ENCODE measurements at regions not wholly inside any gene's neighbourhood (a gene's known extent, or its start where the extent isn't known, plus 50 kb on each side); places are given as distances from the start of the nearest gene placed in this dataset.

GRCh38 chr20:11086970-11087369 lies 413.2 kb upstream of the JAG1 start:
- Histone ChIP-seq H3K9ac (ENCODE audit: low read depth, low read length) (no peak overlapping the region), H3K27ac (ENCODE audit: low read length) (no peak overlapping the region), H3K4me3 (ENCODE audit: low read length) (no peak overlapping the region), H3K9me3 (ENCODE audit: insufficient read depth, low read depth, low read length) (no peaks in the 10 kb centered on the region), H3K27me3 (ENCODE audit: insufficient read depth, low read length) (no peaks in the 10 kb centered on the region), H3K4me1 (ENCODE audit: insufficient read depth, low read length) (no peaks in the 10 kb centered on the region), H3K36me3 (ENCODE audit: insufficient read depth, low read depth, low read length) (no peaks in the 10 kb centered on the region)

GRCh38 chr20:11090751-11091150 lies 417.0 kb upstream of the JAG1 start:
- no peaks in the 10 kb centered on the region for H3K4me1 ChIP-seq (ENCODE audit: insufficient read depth, low read length)
- no peaks in the 10 kb centered on the region for H3K27me3 ChIP-seq (ENCODE audit: insufficient read depth, low read length)

GRCh38 chr20:11091511-11091910 lies 417.7 kb upstream of the JAG1 start:
- H3K36me3 ChIP-seq (ENCODE audit: insufficient read depth, low read depth, low read length), result no peaks in the 10 kb centered on the region
- H3K27ac ChIP-seq (ENCODE audit: low read length), result no peak overlapping the region
- H3K9me3 ChIP-seq (ENCODE audit: insufficient read depth, low read depth, low read length), result no peaks in the 10 kb centered on the region
- no peak overlapping the region for H3K4me3 ChIP-seq (ENCODE audit: low read length)
- no peak overlapping the region for H3K9ac ChIP-seq (ENCODE audit: low read depth, low read length)
- no peaks in the 10 kb centered on the region for H3K27me3 ChIP-seq (ENCODE audit: insufficient read depth, low read length)
- no peaks in the 10 kb centered on the region for H3K4me1 ChIP-seq (ENCODE audit: insufficient read depth, low read length)

More at GRCh38 chr20:11090751-11091150, 417.0 kb upstream of the JAG1 start:
- no peak overlapping the region for H3K4me3 ChIP-seq (ENCODE audit: low read length)
- no peaks in the 10 kb centered on the region for H3K9me3 ChIP-seq (ENCODE audit: insufficient read depth, low read depth, low read length)
- H3K27ac ChIP-seq (ENCODE audit: low read length), result no peak overlapping the region
- H3K36me3 ChIP-seq (ENCODE audit: insufficient read depth, low read depth, low read length), result no peaks in the 10 kb centered on the region
- no peak overlapping the region for H3K9ac ChIP-seq (ENCODE audit: low read depth, low read length)

- no peaks in the 10 kb centered on the region for H3K4me1 ChIP-seq (ENCODE audit: insufficient read depth, low read length)
- no peak overlapping the region for H3K27ac ChIP-seq (ENCODE audit: low read length)
- H3K4me3 ChIP-seq (ENCODE audit: low read length), result no peak overlapping the region
- H3K9ac ChIP-seq (ENCODE audit: low read depth, low read length), result no peak overlapping the region
- no peaks in the 10 kb centered on the region for H3K9me3 ChIP-seq (ENCODE audit: insufficient read depth, low read depth, low read length)
- H3K27me3 ChIP-seq (ENCODE audit: insufficient read depth, low read length), result no peaks in the 10 kb centered on the region
- H3K36me3 ChIP-seq (ENCODE audit: insufficient read depth, low read depth, low read length), result no peaks in the 10 kb centered on the region
Measured at GRCh38 chr20:11092151-11092550, 418.4 kb upstream of the JAG1 start.

- no peaks in the 10 kb centered on the region for H3K9me3 ChIP-seq (ENCODE audit: insufficient read depth, low read depth, low read length)
- H3K27ac ChIP-seq (ENCODE audit: low read length), result no peak overlapping the region
- no peaks in the 10 kb centered on the region for H3K36me3 ChIP-seq (ENCODE audit: insufficient read depth, low read depth, low read length)
- H3K4me3 ChIP-seq (ENCODE audit: low read length), result no peak overlapping the region
- no peaks in the 10 kb centered on the region for H3K4me1 ChIP-seq (ENCODE audit: insufficient read depth, low read length)
- H3K9ac ChIP-seq (ENCODE audit: low read depth, low read length), result no peak overlapping the region
- no peaks in the 10 kb centered on the region for H3K27me3 ChIP-seq (ENCODE audit: insufficient read depth, low read length)
Measured at GRCh38 chr20:11094196-11094595, 420.4 kb upstream of the JAG1 start.

GRCh38 chr20:11094711-11095110 lies 420.9 kb upstream of the JAG1 start:
- no peaks in the 10 kb centered on the region for H3K4me1 ChIP-seq (ENCODE audit: insufficient read depth, low read length)
- no peaks in the 10 kb centered on the region for H3K9me3 ChIP-seq (ENCODE audit: insufficient read depth, low read depth, low read length)
- H3K27me3 ChIP-seq (ENCODE audit: insufficient read depth, low read length), result no peaks in the 10 kb centered on the region
- H3K27ac ChIP-seq (ENCODE audit: low read length), result no peak overlapping the region
- H3K36me3 ChIP-seq (ENCODE audit: insufficient read depth, low read depth, low read length), result no peaks in the 10 kb centered on the region
- no peak overlapping the region for H3K4me3 ChIP-seq (ENCODE audit: low read length)
- H3K9ac ChIP-seq (ENCODE audit: low read depth, low read length), result no peak overlapping the region

GRCh38 chr20:11098888-11099287 lies 425.1 kb upstream of the JAG1 start:
- no peaks in the 10 kb centered on the region for H3K36me3 ChIP-seq (ENCODE audit: insufficient read depth, low read depth, low read length)
- H3K9ac ChIP-seq (ENCODE audit: low read depth, low read length), result no peak overlapping the region
- no peak overlapping the region for H3K4me3 ChIP-seq (ENCODE audit: low read length)
- no peak overlapping the region for H3K27ac ChIP-seq (ENCODE audit: low read length)
- no peaks in the 10 kb centered on the region for H3K27me3 ChIP-seq (ENCODE audit: insufficient read depth, low read length)
- no peaks in the 10 kb centered on the region for H3K9me3 ChIP-seq (ENCODE audit: insufficient read depth, low read depth, low read length)
- no peaks in the 10 kb centered on the region for H3K4me1 ChIP-seq (ENCODE audit: insufficient read depth, low read length)

- H3K36me3 ChIP-seq (ENCODE audit: insufficient read depth, low read depth, low read length), result no peaks in the 10 kb centered on the region
- H3K4me1 ChIP-seq (ENCODE audit: insufficient read depth, low read length), result no peaks in the 10 kb centered on the region
- H3K27me3 ChIP-seq (ENCODE audit: insufficient read depth, low read length), result no peaks in the 10 kb centered on the region
- no peak overlapping the region for H3K9ac ChIP-seq (ENCODE audit: low read depth, low read length)
- no peaks in the 10 kb centered on the region for H3K9me3 ChIP-seq (ENCODE audit: insufficient read depth, low read depth, low read length)
- H3K4me3 ChIP-seq (ENCODE audit: low read length), result no peak overlapping the region
- no peak overlapping the region for H3K27ac ChIP-seq (ENCODE audit: low read length)
Measured at GRCh38 chr20:11101243-11101642, 427.4 kb upstream of the JAG1 start.

GRCh38 chr20:11101696-11102095 lies 427.9 kb upstream of the JAG1 start:
- H3K4me3 ChIP-seq (ENCODE audit: low read length), result no peak overlapping the region
- H3K27ac ChIP-seq (ENCODE audit: low read length), result no peak overlapping the region
- H3K4me1 ChIP-seq (ENCODE audit: insufficient read depth, low read length), result no peaks in the 10 kb centered on the region

GRCh38 chr20:11103866-11104265 lies 430.1 kb upstream of the JAG1 start:
- Histone ChIP-seq H3K27ac (ENCODE audit: low read length) (no peak overlapping the region), H3K4me3 (ENCODE audit: low read length) (no peak overlapping the region), H3K4me1 (ENCODE audit: insufficient read depth, low read length) (peaks cover 6% of the 10 kb centered on the region; the same call in 1 of the 2 replicates), H3K27me3 (ENCODE audit: insufficient read depth, low read length) (no peaks in the 10 kb centered on the region), H3K36me3 (ENCODE audit: insufficient read depth, low read depth, low read length) (no peaks in the 10 kb centered on the region), H3K9me3 (ENCODE audit: insufficient read depth, low read depth, low read length) (no peaks in the 10 kb centered on the region), H3K9ac (ENCODE audit: low read depth, low read length) (no peak overlapping the region)

More at GRCh38 chr20:11101696-11102095, 427.9 kb upstream of the JAG1 start:
- Histone ChIP-seq H3K36me3 (ENCODE audit: insufficient read depth, low read depth, low read length) (no peaks in the 10 kb centered on the region), H3K27me3 (ENCODE audit: insufficient read depth, low read length) (no peaks in the 10 kb centered on the region), H3K9me3 (ENCODE audit: insufficient read depth, low read depth, low read length) (no peaks in the 10 kb centered on the region), H3K9ac (ENCODE audit: low read depth, low read length) (no peak overlapping the region)

- no peaks in the 10 kb centered on the region for H3K9me3 ChIP-seq (ENCODE audit: insufficient read depth, low read depth, low read length)
- peaks cover 6% of the 10 kb centered on the region; the same call in 1 of the 2 replicates for H3K4me1 ChIP-seq (ENCODE audit: insufficient read depth, low read length)
- H3K27ac ChIP-seq (ENCODE audit: low read length), result no peak overlapping the region
- no peak overlapping the region for H3K9ac ChIP-seq (ENCODE audit: low read depth, low read length)
- no peaks in the 10 kb centered on the region for H3K36me3 ChIP-seq (ENCODE audit: insufficient read depth, low read depth, low read length)
- H3K4me3 ChIP-seq (ENCODE audit: low read length), result no peak overlapping the region
- no peaks in the 10 kb centered on the region for H3K27me3 ChIP-seq (ENCODE audit: insufficient read depth, low read length)
Measured at GRCh38 chr20:11108102-11108810, 434.5 kb upstream of the JAG1 start.

GRCh38 chr20:11110535-11110934 lies 436.7 kb upstream of the JAG1 start:
- H3K36me3 ChIP-seq (ENCODE audit: insufficient read depth, low read depth, low read length), result no peaks in the 10 kb centered on the region
- H3K27ac ChIP-seq (ENCODE audit: low read length), result no peak overlapping the region
- H3K27me3 ChIP-seq (ENCODE audit: insufficient read depth, low read length), result no peaks in the 10 kb centered on the region
- H3K4me1 ChIP-seq (ENCODE audit: insufficient read depth, low read length), result peaks cover 6% of the 10 kb centered on the region; the same call in 1 of the 2 replicates
- H3K4me3 ChIP-seq (ENCODE audit: low read length), result no peak overlapping the region
- H3K9me3 ChIP-seq (ENCODE audit: insufficient read depth, low read depth, low read length), result no peaks in the 10 kb centered on the region
- no peak overlapping the region for H3K9ac ChIP-seq (ENCODE audit: low read depth, low read length)

All from iPS-20b (cell line).